OCI-LY7 (cell line): ENCODE measurements at regions not wholly inside any gene's neighbourhood (a gene's known extent, or its start where the extent isn't known, plus 50 kb on each side); places are given as distances from the start of the nearest gene placed in this dataset.

ENCODE experiments used
- BruUV-seq: library from RNA; stranded (reverse); fragments of 400-500 nt; replicated peaks from 2 replicates; lab custom pipeline; 2021; lab: Mats Ljungman, UMichigan
- CTCF ChIA-PET: fragments of 300-600 bp; sonication (Branson Sonifier 250); formaldehyde crosslinking; loops from one replicate; lab custom pipeline; 2022; ENCODE audit warnings: antibody characterized with exemption; ENCODE audit not compliant: unreplicated experiment; lab: Charles Lee
- POLR2A ChIA-PET: fragments of 300-600 bp; sonication (Branson Sonifier 250); formaldehyde crosslinking; loops from one replicate; lab custom pipeline; 2022; ENCODE audit warnings: antibody characterized with exemption; lab: Charles Lee
- DNase-seq: peaks from one replicate; pipeline ENCODE4 v3.0.0-alpha.2; 2015; ENCODE audit warnings: low spot score
- H2AFZ ChIP-seq: fragments of 200-600 bp; sonication (generic), shearing (Covaris generic); 2 replicates; pipeline ENCODE4 v1.6.1; 2014; ENCODE audit warnings: mild to moderate bottlenecking, antibody characterized with exemption, low read length, moderate library complexity
- H3K27ac ChIP-seq: fragments of 200-600 bp; sonication (generic); 2 replicates; pipeline ENCODE4 v1.5.1; 2014; ENCODE audit warnings: mixed run types, low read depth, mild to moderate bottlenecking, moderate library complexity, low read length, inconsistent platforms; ENCODE audit not compliant: poor library complexity, severe bottlenecking
- H3K36me3 ChIP-seq: fragments of 200-600 bp; sonication (generic); 2 replicates; pipeline ENCODE4 v1.6.1; 2014; ENCODE audit warnings: mild to moderate bottlenecking, antibody characterized with exemption, low read length, moderate library complexity, mixed read lengths; ENCODE audit not compliant: insufficient read depth
- H3K4me1 ChIP-seq: fragments of 200-600 bp; sonication (generic); 2 replicates; pipeline ENCODE4 v1.5.1; 2014; ENCODE audit warnings: mild to moderate bottlenecking, low read length; ENCODE audit not compliant: insufficient read depth, poor library complexity, severe bottlenecking
- H3K4me2 ChIP-seq: fragments of 200-600 bp; sonication (generic); 2 replicates; pipeline ENCODE4 v1.6.1; 2014; ENCODE audit warnings: mild to moderate bottlenecking, low read length
- H3K4me3 ChIP-seq: fragments of 200-600 bp; sonication (generic); 2 replicates; pipeline ENCODE4 v1.5.1; 2014; ENCODE audit warnings: mild to moderate bottlenecking, low read depth, low read length; ENCODE audit not compliant: poor library complexity, severe bottlenecking
- H3K79me2 ChIP-seq: fragments of 200-600 bp; sonication (generic); 2 replicates; pipeline ENCODE4 v1.6.1; 2016; ENCODE audit warnings: low read depth, mild to moderate bottlenecking, low read length, moderate library complexity, mixed read lengths; ENCODE audit not compliant: insufficient read depth
- H3K9me2 ChIP-seq: fragments of 200-600 bp; sonication (generic); 2 replicates; pipeline ENCODE4 v1.6.1; 2016; ENCODE audit warnings: mild to moderate bottlenecking, low read length, mixed read lengths; ENCODE audit not compliant: insufficient read depth
- H3K9me3 ChIP-seq: fragments of 200-600 bp; sonication (generic); 2 replicates; pipeline ENCODE4 v1.6.1; 2014; ENCODE audit warnings: mild to moderate bottlenecking, mixed run types, low read length, mixed read lengths
- H4K20me1 ChIP-seq: fragments of 200-600 bp; sonication (generic); 2 replicates; pipeline ENCODE4 v1.6.1; 2014; ENCODE audit warnings: mild to moderate bottlenecking, antibody characterized with exemption, low read length, moderate library complexity, mixed read lengths; ENCODE audit not compliant: insufficient read depth
- CTCF ChIP-seq: fragments of 200-600 bp; sonication (generic); conservative IDR thresholded peaks from 2 replicates; pipeline ENCODE4 v1.5.1; 2014; ENCODE audit warnings: mild to moderate bottlenecking, antibody characterized with exemption, low read length, moderate library complexity, mixed read lengths
- EZH2phosphoT487 ChIP-seq: fragments of 200-600 bp; sonication (generic); IDR thresholded peaks from 2 replicates; pipeline ENCODE4 v1.6.1; 2018; ENCODE audit warnings: low read depth, borderline replicate concordance, mild to moderate bottlenecking, mixed run types, antibody characterized with exemption, low read length, moderate library complexity, mixed read lengths
- intact Hi-C: fragments of 100-400 bp; cut with micrococcal nuclease; formaldehyde crosslinking; loops from one replicate; pipeline ENCODE4 v1.10.0; 2022; ENCODE audit not compliant: unreplicated experiment

GRCh38 chr16:85971902-85972638, 73.1 kb downstream of the IRF8 start:
- Histone ChIP-seq H3K4me1 (peaks cover 8% of the 10 kb centered on the region), H3K9me2 (no peaks in the 10 kb centered on the region), H3K4me2 (no peak overlapping the region), H3K9me3 (peaks cover 6% of the 10 kb centered on the region; the same call in 1 of the 2 replicates), H3K79me2 (no peaks in the 10 kb centered on the region), H2AFZ (no peak overlapping the region), H3K4me3 (no peak overlapping the region), H3K36me3 (no peaks in the 10 kb centered on the region), H4K20me1 (no peaks in the 10 kb centered on the region), H3K27ac (no peak overlapping the region)
- BruUV-seq, result no TSS peak
- no peak for DNase-seq
- intact Hi-C loops, result no loop called here
- TF ChIP-seq EZH2phosphoT487 (no peak), CTCF (no peak)
- CTCF ChIA-PET, result no interaction called here
- POLR2A ChIA-PET, result no interaction called here

GRCh38 chr16:85974428-85975375, 75.7 kb downstream of the IRF8 start:
- H3K4me3 ChIP-seq, result no peak overlapping the region
- H3K36me3 ChIP-seq, result no peaks in the 10 kb centered on the region
- H3K9me2 ChIP-seq, result no peaks in the 10 kb centered on the region
- no peaks in the 10 kb centered on the region for H4K20me1 ChIP-seq
- no peak for DNase-seq
- H3K9me3 ChIP-seq, result peaks cover 6% of the 10 kb centered on the region; the same call in 1 of the 2 replicates
- no peak overlapping the region for H3K27ac ChIP-seq
- TF ChIP-seq EZH2phosphoT487, result no peak
- no peak for TF ChIP-seq CTCF
- CTCF ChIA-PET, result no interaction called here
- no peak overlapping the region for H3K4me2 ChIP-seq
- intact Hi-C loops, result no loop called here
- H2AFZ ChIP-seq, result no peak overlapping the region
- H3K79me2 ChIP-seq, result no peaks in the 10 kb centered on the region
- H3K4me1 ChIP-seq, result no peaks in the 10 kb centered on the region
- BruUV-seq, result no TSS peak
- POLR2A ChIA-PET, result no interaction called here
